HEK293 (cell line): ENCODE measurements at regions not wholly inside any gene's neighbourhood (a gene's known extent, or its start where the extent isn't known, plus 50 kb on each side); places are given as distances from the start of the nearest gene placed in this dataset.

Source experiments
- CTCF ChIP-seq: fragments of 450-650 bp; formaldehyde crosslinking; IDR thresholded peaks from 2 replicates; pipeline ENCODE4 v1.5.1; 2016; ENCODE audit warnings: missing biosample characterization, missing genetic modification characterization
- HOXD13 ChIP-seq: sonication (generic); formaldehyde crosslinking; IDR thresholded peaks from 2 replicates; pipeline ENCODE4 v1.8.0; 2022; ENCODE audit warnings: missing genetic modification reagents, borderline replicate concordance
- ZNF16 ChIP-seq: fragments of 450-650 bp; formaldehyde crosslinking; IDR thresholded peaks from 2 replicates; pipeline ENCODE4 v1.5.1; 2016; ENCODE audit warnings: low read depth, missing biosample characterization, missing genetic modification characterization
- ZNF239 ChIP-seq: fragments of 450-650 bp; formaldehyde crosslinking; IDR thresholded peaks from 2 replicates; pipeline ENCODE4 v1.5.1; 2016; ENCODE audit warnings: missing biosample characterization, missing genetic modification characterization
- ZNF423 ChIP-seq: fragments of 450-650 bp; formaldehyde crosslinking; IDR thresholded peaks from 2 replicates; pipeline ENCODE4 v1.5.1; 2016; ENCODE audit warnings: missing biosample characterization, missing genetic modification characterization
- ZNF580 ChIP-seq: fragments of 450-650 bp; formaldehyde crosslinking; IDR thresholded peaks from 2 replicates; pipeline ENCODE4 v1.5.1; 2016; ENCODE audit warnings: missing biosample characterization, missing genetic modification characterization

GRCh38 chr12:19749906-19750574 is 310.7 kb downstream of the AEBP2 start:
- no peak for TF ChIP-seq ZNF16
- TF ChIP-seq ZNF239 (tag by site-specific recombination), result no peak
- no peak for TF ChIP-seq CTCF
- TF ChIP-seq HOXD13 (CRISPR knock-in tag), result no peak
- no peak for TF ChIP-seq ZNF580 (tag by site-specific recombination)
- TF ChIP-seq ZNF423 (tag by site-specific recombination), result no peak
